Body of pancreas (tissue), 4 donors: ENCODE measurements at regions not wholly inside any gene's neighbourhood (a gene's known extent, or its start where the extent isn't known, plus 50 kb on each side); places are given as distances from the start of the nearest gene placed in this dataset.

ENCODE experiments used
- CTCF ChIP-seq, 7 experiments: fragments of 450-650 bp in 4 of 7; fragments of 200-600 bp in 3 of 7; sonication (generic) in 3 of 7; IDR thresholded peaks; one replicate each; pipeline ENCODE4 v1.5.1; 2016 to 2019; ENCODE audit warnings: antibody characterized with exemption in 7 of 7
- POLR2A ChIP-seq, 3 donors: fragments of 450-650 bp; IDR thresholded peaks; one replicate each; pipeline ENCODE4 v1.6.1; 2016; ENCODE audit warnings: antibody characterized with exemption in 3 of 3, mild to moderate bottlenecking in 2 of 3

DNA sequence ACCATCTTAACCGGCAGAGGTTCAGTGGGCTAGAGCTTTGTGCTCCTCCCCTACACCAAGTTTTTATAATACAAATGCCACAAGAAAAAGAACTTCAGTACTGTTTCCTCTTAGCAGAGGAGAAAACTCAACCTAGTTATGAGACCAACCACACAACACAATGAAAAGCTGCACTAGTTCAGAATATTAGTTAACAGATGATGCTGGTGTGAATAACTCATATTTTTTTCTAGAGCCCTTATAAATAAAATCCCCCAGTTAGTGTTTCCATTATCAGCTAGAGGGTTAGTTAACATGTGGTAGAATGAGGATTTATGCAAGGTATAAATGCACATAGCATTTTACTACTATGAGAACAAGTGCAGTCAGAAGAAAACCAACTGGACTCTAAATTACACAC lies 61.9 kb upstream of the AMN1 start:
- TF ChIP-seq POLR2A (IDR thresholded peaks at IDR 0.05) (no peak), CTCF (IDR thresholded peaks at IDR 0.05) (no peak)
